NCI-H146 treated with DMSO at 0.1 percent for 48 hours (cell line): ENCODE measurements at regions not wholly inside any gene's neighbourhood (a gene's known extent, or its start where the extent isn't known, plus 50 kb on each side); places are given as distances from the start of the nearest gene placed in this dataset.
"Not testable (repeated sequence)": the region's sequence is repeated elsewhere in the genome, so short reads cannot be mapped to it uniquely, and the experiment has no call there.

Experiments
- DNase-seq: peaks from one replicate; lab custom pipeline; 2025; ENCODE audit not compliant: unreplicated experiment; lab: John Stamatoyannopoulos, UW

- no peak for DNase-seq
Observed at GRCh38 chr7:407721-408539, 111.7 kb downstream of the PDGFA start.

- no peak for DNase-seq
Observed at GRCh38 chr7:408751-409311, 110.8 kb downstream of the PDGFA start.

- no peak for DNase-seq
Observed at GRCh38 chr7:409339-410281, 110.0 kb downstream of the PDGFA start.

GRCh38 chr7:410395-410910 is 109.2 kb downstream of the PDGFA start:
- DNase-seq: no peak

- DNase-seq: not testable (repeated sequence)
Observed at GRCh38 chr7:411116-411515, 108.5 kb downstream of the PDGFA start.

GRCh38 chr7:411677-412312 is 107.9 kb downstream of the PDGFA start:
- DNase-seq: no peak

- DNase-seq: no peak
Observed at GRCh38 chr7:412313-412710, 107.3 kb downstream of the PDGFA start.

- no peak for DNase-seq
Observed at GRCh38 chr7:414681-415560, 104.7 kb downstream of the PDGFA start.

- DNase-seq: no peak
Observed at GRCh38 chr7:415646-416525, 103.8 kb downstream of the PDGFA start.

- no peak for DNase-seq
Observed at GRCh38 chr7:416761-417624, 102.7 kb downstream of the PDGFA start.

GRCh38 chr7:417625-417889 is 102.1 kb downstream of the PDGFA start:
- DNase-seq: no peak

- DNase-seq: no peak
Observed at GRCh38 chr7:417973-418601, 101.6 kb downstream of the PDGFA start.

GRCh38 chr7:418636-419280 is 100.9 kb downstream of the PDGFA start:
- DNase-seq: no peak

GRCh38 chr7:420142-421093 is 99.2 kb downstream of the PDGFA start:
- no peak for DNase-seq

GRCh38 chr7:421136-421991 is 98.3 kb downstream of the PDGFA start:
- no peak for DNase-seq
